ENCODE measurements at regions not wholly inside any gene's neighbourhood (a gene's known extent, or its start where the extent isn't known, plus 50 kb on each side); places are given as distances from the start of the nearest gene placed in this dataset.
"Not testable (repeated sequence)": the region's sequence is repeated elsewhere in the genome, so short reads cannot be mapped to it uniquely, and the experiment has no call there.

- DNase-seq: peak; percentile 53
- H3K9me3 ChIP-seq (ENCODE audit: severe bottlenecking); H3K27ac ChIP-seq; H3K27me3 ChIP-seq (ENCODE audit: insufficient read depth, low read depth, severe bottlenecking); H3K4me3 ChIP-seq (ENCODE audit: low read depth, low read length); H3K36me3 ChIP-seq: not testable (repeated sequence)
- TF ChIP-seq CTCF (IDR thresholded peaks at IDR 0.05; ENCODE audit: low read depth, low read length): peak; percentile 92
These were observed 103.1 kb upstream of the TERB2 start for GRCh38 chr15:44853304-44853950.

GRCh38 chr15:44854696-44855095 lies 101.8 kb upstream of the TERB2 start:
- H3K4me3 ChIP-seq (ENCODE audit: low read depth, low read length): not testable (repeated sequence)

GRCh38 chr15:44856284-44856683 lies 100.2 kb upstream of the TERB2 start:
- not testable (repeated sequence) for H3K36me3 ChIP-seq; H3K9me3 ChIP-seq (ENCODE audit: severe bottlenecking); DNase-seq; H3K27me3 ChIP-seq (ENCODE audit: insufficient read depth, low read depth, severe bottlenecking); H3K27ac ChIP-seq; H3K4me3 ChIP-seq (ENCODE audit: low read depth, low read length)

More at GRCh38 chr15:44854696-44855095, 101.8 kb upstream of the TERB2 start:
- not testable (repeated sequence) for H3K36me3 ChIP-seq; H3K27me3 ChIP-seq (ENCODE audit: insufficient read depth, low read depth, severe bottlenecking); H3K27ac ChIP-seq; DNase-seq; H3K9me3 ChIP-seq (ENCODE audit: severe bottlenecking)

- not testable (repeated sequence) for H3K27ac ChIP-seq; H3K4me3 ChIP-seq (ENCODE audit: low read depth, low read length); H3K9me3 ChIP-seq (ENCODE audit: severe bottlenecking); H3K36me3 ChIP-seq; H3K27me3 ChIP-seq (ENCODE audit: insufficient read depth, low read depth, severe bottlenecking); DNase-seq
These were observed 99.2 kb upstream of the TERB2 start for GRCh38 chr15:44857164-44857710.

GRCh38 chr15:44859088-44859487 lies 97.4 kb upstream of the TERB2 start:
- not testable (repeated sequence) for H3K36me3 ChIP-seq; H3K4me3 ChIP-seq (ENCODE audit: low read depth, low read length); H3K27me3 ChIP-seq (ENCODE audit: insufficient read depth, low read depth, severe bottlenecking); DNase-seq; H3K27ac ChIP-seq
- peaks cover 12% of the 10 kb centered on the region for H3K9me3 ChIP-seq (ENCODE audit: severe bottlenecking)

- not testable (repeated sequence) for H3K36me3 ChIP-seq; DNase-seq; H3K27me3 ChIP-seq (ENCODE audit: insufficient read depth, low read depth, severe bottlenecking); H3K27ac ChIP-seq; H3K4me3 ChIP-seq (ENCODE audit: low read depth, low read length)
- H3K9me3 ChIP-seq (ENCODE audit: severe bottlenecking): peaks cover 12% of the 10 kb centered on the region
These were observed 96.3 kb upstream of the TERB2 start for GRCh38 chr15:44860168-44860567.

- Histone ChIP-seq H3K27ac (no peak overlapping the region), H3K27me3 (ENCODE audit: insufficient read depth, low read depth, severe bottlenecking) (no peaks in the 10 kb centered on the region), H3K9me3 (ENCODE audit: severe bottlenecking) (peaks cover 12% of the 10 kb centered on the region), H3K36me3 (no peaks in the 10 kb centered on the region), H3K4me3 (ENCODE audit: low read depth, low read length) (no peak overlapping the region)
- no peak for TF ChIP-seq CTCF (IDR thresholded peaks at IDR 0.05; ENCODE audit: low read depth, low read length)
- DNase-seq: no peak
These were observed 95.0 kb upstream of the TERB2 start for GRCh38 chr15:44861439-44861910.

- Histone ChIP-seq H3K36me3 (no peaks in the 10 kb centered on the region), H3K27me3 (ENCODE audit: insufficient read depth, low read depth, severe bottlenecking) (no peaks in the 10 kb centered on the region), H3K9me3 (ENCODE audit: severe bottlenecking) (peaks cover 12% of the 10 kb centered on the region), H3K27ac (no peak overlapping the region), H3K4me3 (ENCODE audit: low read depth, low read length) (no peak overlapping the region)
- no peak for DNase-seq
- no peak for TF ChIP-seq CTCF (IDR thresholded peaks at IDR 0.05; ENCODE audit: low read depth, low read length)
These were observed 94.6 kb upstream of the TERB2 start for GRCh38 chr15:44861917-44862316.

GRCh38 chr15:44862866-44863265 lies 93.6 kb upstream of the TERB2 start:
- H3K9me3 ChIP-seq (ENCODE audit: severe bottlenecking): peaks cover 12% of the 10 kb centered on the region
- H3K27ac ChIP-seq; H3K4me3 ChIP-seq (ENCODE audit: low read depth, low read length); DNase-seq; H3K36me3 ChIP-seq; H3K27me3 ChIP-seq (ENCODE audit: insufficient read depth, low read depth, severe bottlenecking): not testable (repeated sequence)

GRCh38 chr15:44868100-44868499 lies 88.4 kb upstream of the TERB2 start:
- H3K27ac ChIP-seq; H3K9me3 ChIP-seq (ENCODE audit: severe bottlenecking): not testable (repeated sequence)

GRCh38 chr15:44870125-44870524 lies 86.4 kb upstream of the TERB2 start:
- not testable (repeated sequence) for H3K27ac ChIP-seq; H3K4me3 ChIP-seq (ENCODE audit: low read depth, low read length); DNase-seq; H3K9me3 ChIP-seq (ENCODE audit: severe bottlenecking); H3K36me3 ChIP-seq; H3K27me3 ChIP-seq (ENCODE audit: insufficient read depth, low read depth, severe bottlenecking)

More at GRCh38 chr15:44868100-44868499, 88.4 kb upstream of the TERB2 start:
- H3K36me3 ChIP-seq; H3K27me3 ChIP-seq (ENCODE audit: insufficient read depth, low read depth, severe bottlenecking); DNase-seq; H3K4me3 ChIP-seq (ENCODE audit: low read depth, low read length): not testable (repeated sequence)
